ENCODE measurements at regions not wholly inside any gene's neighbourhood (a gene's known extent, or its start where the extent isn't known, plus 50 kb on each side); places are given as distances from the start of the nearest gene placed in this dataset.

GRCh38 chr9:129420721-129421120 lies 200.2 kb downstream of the C9orf50 start:
- TF ChIP-seq CTCF (IDR thresholded peaks at IDR 0.05) (no peak), POLR2A (IDR thresholded peaks at IDR 0.05) (no peak)
